GM23248 (cell line): ENCODE measurements at regions not wholly inside any gene's neighbourhood (a gene's known extent, or its start where the extent isn't known, plus 50 kb on each side); places are given as distances from the start of the nearest gene placed in this dataset.

ENCODE experiments used
- EZH2 ChIP-seq: fragments of 200-600 bp; sonication (generic); IDR thresholded peaks from 2 replicates; pipeline ENCODE4 v1.6.1; 2018; ENCODE audit warnings: antibody characterized with exemption, mild to moderate bottlenecking; ENCODE audit not compliant: insufficient read depth, poor library complexity, severe bottlenecking
- EZH2phosphoT487 ChIP-seq: fragments of 200-600 bp; sonication (generic); IDR thresholded peaks from 2 replicates; pipeline ENCODE4 v1.6.1; 2018; ENCODE audit warnings: antibody characterized with exemption, moderate library complexity, mild to moderate bottlenecking, low read depth; ENCODE audit not compliant: insufficient read depth

- TF ChIP-seq EZH2 (no peak), EZH2phosphoT487 (no peak)
Measured at GRCh38 chr6:168962886-168963285, 290.8 kb downstream of the THBS2 start.
